ENCODE measurements at regions not wholly inside any gene's neighbourhood (a gene's known extent, or its start where the extent isn't known, plus 50 kb on each side); places are given as distances from the start of the nearest gene placed in this dataset.

- no peaks in the 10 kb centered on the region for H3K9me3 Mint-ChIP-seq (ENCODE audit: low read depth)
- ChIA-PET CTCF (no interaction called here), POLR2A (no interaction called here)
- DNase-seq (no peak), ATAC-seq (no peak)
- intact Hi-C loops (cut with DNase I, micrococcal nuclease): no loop called here
- H3K4me3 Mint-ChIP-seq: no peak overlapping the region
- H3K4me1 Mint-ChIP-seq: no peaks in the 10 kb centered on the region
- H3K27me3 Mint-ChIP-seq: peaks cover 4% of the 10 kb centered on the region
- H3K36me3 Mint-ChIP-seq (ENCODE audit: low read depth): no peaks in the 10 kb centered on the region
- H3K27ac Mint-ChIP-seq: no peak overlapping the region
Measured at GRCh38 chr6:113654396-113654795, 202.7 kb upstream of the MARCKS start.

- no peak for DNase-seq
- no peaks in the 10 kb centered on the region for H3K9me3 Mint-ChIP-seq (ENCODE audit: low read depth)
- no peak for ATAC-seq
- H3K4me1 Mint-ChIP-seq: no peaks in the 10 kb centered on the region
- no peak overlapping the region for H3K27ac Mint-ChIP-seq
- intact Hi-C loops (cut with DNase I, micrococcal nuclease): no loop called here
- H3K27me3 Mint-ChIP-seq: peaks cover 4% of the 10 kb centered on the region
- no peak overlapping the region for H3K4me3 Mint-ChIP-seq
- H3K36me3 Mint-ChIP-seq (ENCODE audit: low read depth): no peaks in the 10 kb centered on the region
- POLR2A ChIA-PET: no interaction called here
- CTCF ChIA-PET: interaction anchor here (0.9 kb wide), 1 partner anchor 37 kb away, joined by 3 read pairs; no protein-coding TSS in a partner anchor
Measured at GRCh38 chr6:113655761-113656160, 201.4 kb upstream of the MARCKS start.

- ATAC-seq (no peak), DNase-seq (no peak)
- H3K36me3 Mint-ChIP-seq (ENCODE audit: low read depth): no peaks in the 10 kb centered on the region
- no peak overlapping the region for H3K27ac Mint-ChIP-seq
- H3K27me3 Mint-ChIP-seq: no peaks in the 10 kb centered on the region
- ChIA-PET POLR2A (no interaction called here), CTCF (no interaction called here)
- H3K9me3 Mint-ChIP-seq (ENCODE audit: low read depth): no peaks in the 10 kb centered on the region
- intact Hi-C loops (cut with DNase I, micrococcal nuclease): no loop called here
- no peak overlapping the region for H3K4me3 Mint-ChIP-seq
- H3K4me1 Mint-ChIP-seq: no peaks in the 10 kb centered on the region
Measured at GRCh38 chr6:113659762-113660404, 197.3 kb upstream of the MARCKS start.

- DNase-seq (no peak), ATAC-seq (no peak)
- no peaks in the 10 kb centered on the region for H3K27me3 Mint-ChIP-seq
- CTCF ChIA-PET: no interaction called here
- no peaks in the 10 kb centered on the region for H3K9me3 Mint-ChIP-seq (ENCODE audit: low read depth)
- POLR2A ChIA-PET: interaction anchor here (0.6 kb wide), 1 partner anchor 182 kb away, joined by 6 read pairs; no protein-coding TSS in a partner anchor
- H3K27ac Mint-ChIP-seq: no peak overlapping the region
- no peaks in the 10 kb centered on the region for H3K36me3 Mint-ChIP-seq (ENCODE audit: low read depth)
- H3K4me3 Mint-ChIP-seq: no peak overlapping the region
- intact Hi-C loops (cut with DNase I, micrococcal nuclease): no loop called here
- no peaks in the 10 kb centered on the region for H3K4me1 Mint-ChIP-seq
Measured at GRCh38 chr6:113660819-113661218, 196.3 kb upstream of the MARCKS start.

- no peak for ATAC-seq
- H3K4me3 Mint-ChIP-seq: no peak overlapping the region
Measured at GRCh38 chr6:113662093-113662665, 195.0 kb upstream of the MARCKS start.

GRCh38 chr6:113662688-113663333 is 194.3 kb upstream of the MARCKS start:
- CTCF ChIA-PET: no interaction called here
- intact Hi-C loops (cut with DNase I, micrococcal nuclease): no loop called here
- Mint-ChIP-seq H3K4me3 (no peak overlapping the region), H3K27me3 (no peaks in the 10 kb centered on the region), H3K27ac (no peak overlapping the region), H3K9me3 (ENCODE audit: low read depth) (no peaks in the 10 kb centered on the region), H3K4me1 (no peaks in the 10 kb centered on the region), H3K36me3 (ENCODE audit: low read depth) (no peaks in the 10 kb centered on the region)
- ATAC-seq (no peak), DNase-seq (no peak)
- POLR2A ChIA-PET: no interaction called here

More at GRCh38 chr6:113662093-113662665, 195.0 kb upstream of the MARCKS start:
- DNase-seq: no peak
- Mint-ChIP-seq H3K4me1 (no peaks in the 10 kb centered on the region), H3K36me3 (ENCODE audit: low read depth) (no peaks in the 10 kb centered on the region), H3K27me3 (no peaks in the 10 kb centered on the region), H3K9me3 (ENCODE audit: low read depth) (no peaks in the 10 kb centered on the region), H3K27ac (no peak overlapping the region)
- intact Hi-C loops (cut with DNase I, micrococcal nuclease): no loop called here
- CTCF ChIA-PET: no interaction called here
- POLR2A ChIA-PET: no interaction called here

GRCh38 chr6:113664909-113665308 is 192.2 kb upstream of the MARCKS start:
- no peak overlapping the region for H3K27ac Mint-ChIP-seq
- ATAC-seq: no peak
- no peaks in the 10 kb centered on the region for H3K27me3 Mint-ChIP-seq
- H3K36me3 Mint-ChIP-seq (ENCODE audit: low read depth): no peaks in the 10 kb centered on the region
- ChIA-PET POLR2A (no interaction called here), CTCF (no interaction called here)
- no peaks in the 10 kb centered on the region for H3K9me3 Mint-ChIP-seq (ENCODE audit: low read depth)
- no peak overlapping the region for H3K4me3 Mint-ChIP-seq
- H3K4me1 Mint-ChIP-seq: no peaks in the 10 kb centered on the region
- intact Hi-C loops (cut with DNase I, micrococcal nuclease): no loop called here
- no peak for DNase-seq

- CTCF ChIA-PET: no interaction called here
- POLR2A ChIA-PET: no interaction called here
- H3K27ac Mint-ChIP-seq: no peak overlapping the region
- intact Hi-C loops (cut with DNase I, micrococcal nuclease): no loop called here
- H3K4me3 Mint-ChIP-seq: no peak overlapping the region
- no peaks in the 10 kb centered on the region for H3K4me1 Mint-ChIP-seq
- H3K36me3 Mint-ChIP-seq (ENCODE audit: low read depth): no peaks in the 10 kb centered on the region
- H3K27me3 Mint-ChIP-seq: peaks cover 3% of the 10 kb centered on the region
- H3K9me3 Mint-ChIP-seq (ENCODE audit: low read depth): no peaks in the 10 kb centered on the region
- no peak for DNase-seq
- no peak for ATAC-seq
Measured at GRCh38 chr6:113668641-113669408, 188.3 kb upstream of the MARCKS start.

- DNase-seq (no peak), ATAC-seq (no peak)
- Mint-ChIP-seq H3K27me3 (peaks cover 3% of the 10 kb centered on the region), H3K9me3 (ENCODE audit: low read depth) (no peaks in the 10 kb centered on the region), H3K4me1 (no peaks in the 10 kb centered on the region), H3K4me3 (no peak overlapping the region), H3K36me3 (ENCODE audit: low read depth) (no peaks in the 10 kb centered on the region), H3K27ac (no peak overlapping the region)
- ChIA-PET POLR2A (interaction anchor here (0.6 kb wide), 1 partner anchor 234 kb away, joined by 5 read pairs; no protein-coding TSS in a partner anchor), CTCF (no interaction called here)
- intact Hi-C loops (cut with DNase I, micrococcal nuclease): no loop called here
Measured at GRCh38 chr6:113669606-113670005, 187.5 kb upstream of the MARCKS start.

- intact Hi-C loops (cut with DNase I, micrococcal nuclease): no loop called here
- H3K36me3 Mint-ChIP-seq (ENCODE audit: low read depth): no peaks in the 10 kb centered on the region
- ATAC-seq: no peak
Measured at GRCh38 chr6:113671421-113671820, 185.7 kb upstream of the MARCKS start.

GRCh38 chr6:113672491-113673149 is 184.5 kb upstream of the MARCKS start:
- Mint-ChIP-seq H3K27ac (no peak overlapping the region), H3K36me3 (ENCODE audit: low read depth) (no peaks in the 10 kb centered on the region), H3K27me3 (peaks cover 3% of the 10 kb centered on the region), H3K9me3 (ENCODE audit: low read depth) (no peaks in the 10 kb centered on the region), H3K4me1 (no peaks in the 10 kb centered on the region), H3K4me3 (no peak overlapping the region)
- intact Hi-C loops (cut with DNase I, micrococcal nuclease): no loop called here
- no peak for ATAC-seq
- POLR2A ChIA-PET: no interaction called here
- CTCF ChIA-PET: interaction anchor here (1.3 kb wide), 1 partner anchor 42 kb away, joined by 3 read pairs; no protein-coding TSS in a partner anchor
- DNase-seq: no peak

More at GRCh38 chr6:113671421-113671820, 185.7 kb upstream of the MARCKS start:
- Mint-ChIP-seq H3K4me3 (no peak overlapping the region), H3K9me3 (ENCODE audit: low read depth) (no peaks in the 10 kb centered on the region), H3K27me3 (peaks cover 3% of the 10 kb centered on the region), H3K27ac (no peak overlapping the region), H3K4me1 (no peaks in the 10 kb centered on the region)
- DNase-seq: no peak
- ChIA-PET CTCF (no interaction called here), POLR2A (no interaction called here)

Data from activated CD4-positive, alpha-beta T cell treated with anti-CD3 and anti-CD28 coated beads for 36 hours (primary cell).